GM10266 (cell line): ENCODE measurements at regions not wholly inside any gene's neighbourhood (a gene's known extent, or its start where the extent isn't known, plus 50 kb on each side); places are given as distances from the start of the nearest gene placed in this dataset.

Experiments
- DNase-seq: peaks from one replicate; pipeline ENCODE4 v3.0.0; 2012; ENCODE audit errors: extremely low spot score
- TF ChIP-seq, protein P1 (sequence below): IDR thresholded peaks from 2 replicates; pipeline ENCODE4 v1.5.1; 2012; ENCODE audit warnings: mild to moderate bottlenecking, low read depth; ENCODE audit not compliant: control insufficient read depth, insufficient read depth; ENCODE audit errors: missing control alignments

GRCh38 chr3:191959876-191960413 lies 499.0 kb downstream of the PYDC2 start:
- TF ChIP-seq, protein P1, sequence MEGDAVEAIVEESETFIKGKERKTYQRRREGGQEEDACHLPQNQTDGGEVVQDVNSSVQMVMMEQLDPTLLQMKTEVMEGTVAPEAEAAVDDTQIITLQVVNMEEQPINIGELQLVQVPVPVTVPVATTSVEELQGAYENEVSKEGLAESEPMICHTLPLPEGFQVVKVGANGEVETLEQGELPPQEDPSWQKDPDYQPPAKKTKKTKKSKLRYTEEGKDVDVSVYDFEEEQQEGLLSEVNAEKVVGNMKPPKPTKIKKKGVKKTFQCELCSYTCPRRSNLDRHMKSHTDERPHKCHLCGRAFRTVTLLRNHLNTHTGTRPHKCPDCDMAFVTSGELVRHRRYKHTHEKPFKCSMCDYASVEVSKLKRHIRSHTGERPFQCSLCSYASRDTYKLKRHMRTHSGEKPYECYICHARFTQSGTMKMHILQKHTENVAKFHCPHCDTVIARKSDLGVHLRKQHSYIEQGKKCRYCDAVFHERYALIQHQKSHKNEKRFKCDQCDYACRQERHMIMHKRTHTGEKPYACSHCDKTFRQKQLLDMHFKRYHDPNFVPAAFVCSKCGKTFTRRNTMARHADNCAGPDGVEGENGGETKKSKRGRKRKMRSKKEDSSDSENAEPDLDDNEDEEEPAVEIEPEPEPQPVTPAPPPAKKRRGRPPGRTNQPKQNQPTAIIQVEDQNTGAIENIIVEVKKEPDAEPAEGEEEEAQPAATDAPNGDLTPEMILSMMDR = no peak
- no peak for DNase-seq

DNA sequence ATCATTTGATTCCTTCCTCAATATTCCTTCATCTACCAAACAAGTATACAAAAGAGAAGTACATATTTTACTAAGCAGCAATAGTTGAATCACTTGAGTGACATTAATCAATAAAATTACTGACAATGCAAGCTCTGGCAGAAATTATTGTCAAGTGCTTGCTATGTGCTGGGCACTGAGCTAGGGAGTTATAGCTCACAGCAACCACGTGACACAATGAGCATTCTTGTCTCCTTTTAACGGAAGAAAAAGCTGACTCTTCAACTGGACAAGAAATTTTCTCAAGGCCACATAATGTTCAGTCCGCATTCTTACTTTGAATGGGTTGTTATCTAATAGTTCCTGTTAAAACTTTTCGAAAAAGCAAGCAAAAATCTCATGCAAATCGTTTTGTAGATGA lies 500.1 kb downstream of the PYDC2 start:
- no peak for DNase-seq
- TF ChIP-seq, protein P1 = no peak

GRCh38 chr3:191961529-191961928 lies 500.6 kb downstream of the PYDC2 start:
- no peak for DNase-seq
- TF ChIP-seq, protein P1 = no peak

- DNase-seq = no peak
- TF ChIP-seq, protein P1 = no peak
Observed at GRCh38 chr3:191962324-191962723, 501.4 kb downstream of the PYDC2 start.

DNA sequence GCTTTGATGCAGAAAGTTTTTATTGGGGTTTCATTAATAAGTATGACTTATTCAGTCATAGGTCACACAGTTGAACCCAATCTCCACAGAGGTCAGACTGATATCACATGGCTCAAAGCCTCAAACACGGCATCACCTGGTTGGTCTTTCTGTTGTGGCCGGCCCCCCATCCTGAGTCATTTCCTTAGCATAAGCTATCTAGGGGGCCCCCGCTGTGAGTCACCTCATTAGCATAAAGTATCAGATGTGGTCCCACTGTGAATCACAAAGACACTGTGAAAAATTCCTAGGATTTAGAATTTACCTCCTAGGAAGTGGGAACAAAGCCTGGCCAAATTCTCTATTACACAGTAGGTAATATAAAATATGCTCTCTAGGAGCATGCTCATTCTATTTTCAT lies 502.2 kb downstream of the PYDC2 start:
- TF ChIP-seq, protein P1 = no peak
- no peak for DNase-seq

- no peak for DNase-seq
- TF ChIP-seq, protein P1 = no peak
Observed at GRCh38 chr3:191966556-191966955, 505.6 kb downstream of the PYDC2 start.

GRCh38 chr3:191968299-191968698 lies 507.3 kb downstream of the PYDC2 start:
- TF ChIP-seq, protein P1 = no peak
- DNase-seq = no peak
